Cardiac fibroblast (primary cell): ENCODE measurements at regions not wholly inside any gene's neighbourhood (a gene's known extent, or its start where the extent isn't known, plus 50 kb on each side); places are given as distances from the start of the nearest gene placed in this dataset.
A peak's percentile ranks its signal among the peaks of the same experiment; 100 is the strongest.
"Not testable (repeated sequence)": the region's sequence is repeated elsewhere in the genome, so short reads cannot be mapped to it uniquely, and the experiment has no call there.

Source experiments
- DNase-seq, 2 donors: peaks; one replicate each; pipeline versions ENCODE4 v3.0.0 to v3.0.0-alpha.2; 2010; ENCODE audit warnings: low read depth in 2 of 2
- H3K4me3 ChIP-seq, 2 donors: replicated peaks in 1 of 2; 1 replicate in 1 of 2; 2 replicates in 1 of 2; pipeline ENCODE4 v1.5.1; 2011; ENCODE audit warnings: low read depth in 2 of 2, low read length in 2 of 2, mild to moderate bottlenecking in 2 of 2, moderate library complexity in 1 of 2
- TF ChIP-seq, protein P1 (sequence below): IDR thresholded peaks from one replicate; pipeline ENCODE4 v1.5.1; 2011; ENCODE audit warnings: low read depth, mild to moderate bottlenecking, low read length, inconsistent platforms

DNA sequence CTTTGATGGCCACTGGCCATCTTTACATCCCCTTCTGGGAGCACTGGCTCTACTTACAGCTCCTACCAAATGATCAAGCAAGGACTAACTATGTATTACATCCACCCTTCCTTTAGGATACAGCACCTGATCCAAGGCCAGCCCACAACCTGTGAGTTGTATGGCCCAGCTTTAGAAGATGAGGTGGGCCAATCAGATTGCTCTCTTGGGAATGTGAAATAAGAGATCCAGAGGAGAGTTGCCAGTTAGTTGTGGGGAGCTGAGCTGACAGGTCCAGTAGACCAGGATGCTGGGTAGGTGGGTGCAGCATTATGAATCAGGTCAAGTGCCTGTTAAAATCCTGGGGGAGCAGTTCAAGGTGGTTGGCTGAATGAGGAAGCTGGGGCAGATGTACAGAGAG is 111.5 kb downstream of the GNL3L start:
- DNase-seq = no peak
- TF ChIP-seq, protein P1, sequence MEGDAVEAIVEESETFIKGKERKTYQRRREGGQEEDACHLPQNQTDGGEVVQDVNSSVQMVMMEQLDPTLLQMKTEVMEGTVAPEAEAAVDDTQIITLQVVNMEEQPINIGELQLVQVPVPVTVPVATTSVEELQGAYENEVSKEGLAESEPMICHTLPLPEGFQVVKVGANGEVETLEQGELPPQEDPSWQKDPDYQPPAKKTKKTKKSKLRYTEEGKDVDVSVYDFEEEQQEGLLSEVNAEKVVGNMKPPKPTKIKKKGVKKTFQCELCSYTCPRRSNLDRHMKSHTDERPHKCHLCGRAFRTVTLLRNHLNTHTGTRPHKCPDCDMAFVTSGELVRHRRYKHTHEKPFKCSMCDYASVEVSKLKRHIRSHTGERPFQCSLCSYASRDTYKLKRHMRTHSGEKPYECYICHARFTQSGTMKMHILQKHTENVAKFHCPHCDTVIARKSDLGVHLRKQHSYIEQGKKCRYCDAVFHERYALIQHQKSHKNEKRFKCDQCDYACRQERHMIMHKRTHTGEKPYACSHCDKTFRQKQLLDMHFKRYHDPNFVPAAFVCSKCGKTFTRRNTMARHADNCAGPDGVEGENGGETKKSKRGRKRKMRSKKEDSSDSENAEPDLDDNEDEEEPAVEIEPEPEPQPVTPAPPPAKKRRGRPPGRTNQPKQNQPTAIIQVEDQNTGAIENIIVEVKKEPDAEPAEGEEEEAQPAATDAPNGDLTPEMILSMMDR = no peak
- no peak overlapping the region for H3K4me3 ChIP-seq

DNA sequence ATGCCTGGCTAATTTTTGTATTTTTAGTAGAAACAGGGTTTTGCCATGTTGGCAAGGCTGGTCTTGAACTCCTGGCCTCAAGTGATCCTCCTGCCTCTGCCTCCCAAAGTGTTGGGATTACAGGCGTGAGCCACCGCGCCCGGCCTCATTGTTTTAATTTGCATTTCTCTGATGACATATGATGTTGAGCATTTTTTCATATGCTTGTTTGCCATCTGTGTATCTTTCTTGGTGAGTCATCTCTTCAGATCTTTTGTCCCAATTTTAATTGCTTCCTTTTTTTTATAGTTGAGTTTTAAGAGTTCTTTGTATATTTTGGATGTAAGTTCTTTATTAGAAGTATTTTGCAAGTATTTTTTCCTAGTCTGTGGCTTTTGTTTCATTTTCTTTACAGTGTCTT is 117.6 kb downstream of the GNL3L start:
- not testable (repeated sequence) for DNase-seq, H3K4me3 ChIP-seq

DNA sequence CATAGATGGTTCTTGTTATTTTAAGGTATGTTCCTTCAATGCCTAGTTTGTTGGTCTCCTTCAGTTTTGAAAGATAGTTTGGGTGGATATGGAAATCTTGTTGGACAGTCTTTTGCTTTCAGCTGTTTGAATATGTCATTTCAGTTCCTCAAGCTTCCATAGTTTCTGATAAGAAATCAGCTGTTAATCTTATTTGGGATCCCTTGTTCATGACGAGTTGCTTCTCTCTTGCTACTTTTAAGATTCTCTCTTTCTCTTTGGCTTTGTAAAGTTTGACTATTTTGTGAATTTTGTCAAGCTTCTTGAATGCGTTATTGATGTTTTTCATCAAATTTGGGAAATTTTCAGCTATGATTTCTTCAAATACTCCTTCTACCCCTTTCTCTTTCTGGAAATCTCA is 129.5 kb downstream of the GNL3L start:
- TF ChIP-seq, protein P1 = no peak
- DNase-seq = no peak
- no peak overlapping the region for H3K4me3 ChIP-seq

DNA sequence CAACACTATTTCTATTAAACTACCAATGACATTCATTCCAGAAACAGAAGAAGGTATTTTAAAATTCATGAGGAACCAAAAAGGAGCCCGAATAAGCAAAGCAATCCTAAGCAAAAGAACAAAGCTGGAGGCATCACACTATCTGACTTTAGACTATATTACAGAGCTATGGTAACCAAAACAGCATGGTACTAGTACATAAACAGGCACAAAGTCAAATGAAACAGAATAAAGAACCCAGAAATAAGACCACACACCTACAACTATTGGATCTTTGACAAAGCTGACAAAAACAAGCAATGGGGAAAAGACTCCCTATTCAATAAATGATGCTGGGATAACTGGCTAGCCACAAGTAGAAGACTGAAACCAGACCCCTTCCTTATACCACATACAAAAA is 122.3 kb downstream of the ITIH6 start:
- no peak overlapping the region for H3K4me3 ChIP-seq
- DNase-seq = no peak
- TF ChIP-seq, protein P1 = no peak

DNA sequence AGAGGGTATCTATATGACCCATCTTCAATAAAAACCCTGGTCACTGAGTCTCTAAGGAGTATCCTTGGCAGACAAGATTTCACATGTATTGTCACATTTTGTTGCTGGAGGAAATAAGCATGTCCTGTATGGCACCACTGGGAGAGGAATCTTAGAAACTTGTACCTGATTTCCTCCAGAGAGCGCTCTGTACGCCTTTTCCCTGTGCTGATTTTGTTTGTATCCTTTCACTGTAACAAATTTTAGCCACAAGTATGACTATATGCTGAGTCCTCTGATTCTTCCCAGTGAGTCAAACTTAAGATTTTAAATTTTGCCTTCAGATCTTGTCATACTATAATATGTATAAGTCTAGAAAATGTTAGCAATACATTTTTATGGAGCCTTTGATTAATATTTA is 102.8 kb downstream of the ITIH6 start:
- peak; percentile 40 to 41 for DNase-seq
- TF ChIP-seq, protein P1 = no peak

DNA sequence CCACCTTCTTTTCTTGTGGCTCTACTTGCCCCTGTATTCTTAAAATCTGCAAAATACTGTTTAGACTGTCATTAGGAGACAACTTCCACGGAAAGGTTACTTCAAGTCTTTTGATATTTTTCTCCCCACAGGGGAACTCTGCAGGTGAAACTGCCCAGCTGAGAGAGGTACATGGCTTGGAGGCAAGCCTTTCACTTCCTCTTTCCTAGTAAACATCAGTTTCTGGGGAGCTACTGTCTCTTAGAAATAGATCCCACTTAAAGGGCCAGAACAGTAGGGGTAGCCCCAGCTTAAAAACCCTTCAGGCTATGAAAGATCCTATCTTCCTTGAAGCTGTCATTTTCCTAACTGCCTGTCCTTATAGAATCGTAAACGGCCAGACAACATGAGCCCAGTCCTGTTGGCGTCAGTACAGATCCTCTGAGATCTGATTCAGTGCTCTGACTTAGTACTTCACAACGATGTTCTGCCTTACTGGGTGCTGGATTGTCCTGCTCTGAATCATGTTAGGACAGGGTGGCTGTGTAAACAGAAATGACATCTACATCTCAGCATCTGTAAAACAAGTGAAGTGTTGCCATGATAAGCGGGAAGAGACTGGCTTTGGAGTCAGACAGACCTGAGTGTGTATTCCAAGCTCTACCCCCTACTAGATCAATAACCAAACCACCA is 102.1 kb downstream of the ITIH6 start:
- H3K4me3 ChIP-seq = no peak overlapping the region
- TF ChIP-seq, protein P1 = no peak
- DNase-seq = peak in 1 of 2 donors; percentile 1

More for the DNA sequence above, 102.8 kb downstream of the ITIH6 start:
- H3K4me3 ChIP-seq = no peak overlapping the region
